GM18861 (cell line): ENCODE measurements at regions not wholly inside any gene's neighbourhood (a gene's known extent, or its start where the extent isn't known, plus 50 kb on each side); places are given as distances from the start of the nearest gene placed in this dataset.
"Not testable (repeated sequence)": the region's sequence is repeated elsewhere in the genome, so short reads cannot be mapped to it uniquely, and the experiment has no call there.

Experiments used
- ATAC-seq: cut with Tn5 transposase; IDR thresholded peaks from one replicate; pipeline ENCODE4 v1.9.1; 2021; ENCODE audit not compliant: unreplicated experiment

GRCh38 chr13:80083853-80084676, 256.9 kb downstream of the SPRY2 start:
- no peak for ATAC-seq

DNA sequence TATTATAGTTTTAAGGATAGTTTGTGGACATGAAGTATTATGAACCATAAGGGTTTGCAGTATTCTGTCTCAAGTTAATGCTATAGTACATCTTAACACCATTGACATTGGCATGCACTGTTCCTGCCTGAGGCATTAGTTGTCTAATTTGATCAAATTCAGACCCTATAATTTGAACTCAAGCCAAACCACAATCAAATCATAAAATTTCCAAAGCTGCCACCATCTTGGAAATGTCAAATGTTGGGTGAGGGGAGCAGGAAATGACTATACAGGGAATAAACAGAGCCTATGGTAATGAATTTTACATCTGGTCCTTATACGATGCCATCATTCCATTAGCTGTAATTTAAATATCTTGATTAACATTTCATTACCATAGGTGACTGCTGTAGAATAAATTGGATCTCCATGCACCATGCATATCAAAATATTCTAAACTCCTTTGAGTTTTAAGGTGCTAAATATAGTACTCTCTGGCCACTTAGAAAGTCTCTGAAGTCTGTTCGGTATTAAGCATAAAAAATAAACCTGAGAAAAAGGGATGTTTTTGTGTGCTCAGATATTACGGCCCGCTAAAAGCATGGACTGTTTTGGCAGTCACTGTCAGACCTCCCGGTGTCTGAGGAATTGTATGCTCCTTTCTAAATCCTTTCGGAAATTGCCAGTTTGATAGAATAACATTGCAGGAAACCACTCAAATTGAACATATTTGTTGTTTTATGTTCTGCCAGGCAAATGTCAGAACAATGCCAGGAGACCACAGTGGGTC, 257.7 kb downstream of the SPRY2 start:
- no peak for ATAC-seq

GRCh38 chr13:80082396-80083080, 258.4 kb downstream of the SPRY2 start:
- no peak for ATAC-seq

- no peak for ATAC-seq
Observed at GRCh38 chr13:80074811-80075210, 266.1 kb downstream of the SPRY2 start.

- no peak for ATAC-seq
Observed at GRCh38 chr13:80074143-80074752, 266.7 kb downstream of the SPRY2 start.

- ATAC-seq, result no peak
Observed at GRCh38 chr13:80072231-80072630, 268.7 kb downstream of the SPRY2 start.

DNA sequence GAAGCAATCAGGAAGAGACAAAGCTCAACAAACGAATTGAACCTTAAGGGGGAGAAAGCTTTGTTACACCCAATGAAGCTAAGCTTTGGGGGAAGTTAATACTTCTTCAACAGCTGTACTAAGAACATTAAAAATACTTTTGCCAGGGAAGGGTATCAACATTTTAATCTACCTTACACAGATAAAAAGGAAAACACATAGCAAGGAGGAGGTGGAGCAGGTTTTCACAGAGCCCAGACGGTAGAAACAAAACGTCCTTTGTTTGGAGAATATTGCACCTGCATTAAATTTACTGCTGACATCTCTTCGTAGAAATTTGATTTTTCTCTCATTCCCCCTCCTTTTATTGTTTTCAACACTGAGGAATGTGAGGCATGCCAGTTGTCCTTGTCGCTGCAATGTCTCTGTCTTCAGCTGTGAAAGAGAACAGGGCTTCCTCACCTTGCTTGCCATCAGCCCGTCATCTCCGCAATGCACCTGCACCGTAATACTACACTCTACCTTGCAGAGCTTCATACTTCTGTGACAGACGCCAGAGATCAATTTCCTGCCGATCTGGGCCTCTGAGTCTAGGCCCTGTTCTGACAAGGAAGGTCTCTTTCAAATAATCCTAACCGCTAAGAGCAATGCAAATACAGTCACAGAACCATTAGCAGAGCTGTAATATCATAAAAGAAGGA, 270.8 kb downstream of the SPRY2 start:
- ATAC-seq, result no peak

- ATAC-seq, result no peak
Observed at GRCh38 chr13:80069374-80069773, 271.6 kb downstream of the SPRY2 start.

DNA sequence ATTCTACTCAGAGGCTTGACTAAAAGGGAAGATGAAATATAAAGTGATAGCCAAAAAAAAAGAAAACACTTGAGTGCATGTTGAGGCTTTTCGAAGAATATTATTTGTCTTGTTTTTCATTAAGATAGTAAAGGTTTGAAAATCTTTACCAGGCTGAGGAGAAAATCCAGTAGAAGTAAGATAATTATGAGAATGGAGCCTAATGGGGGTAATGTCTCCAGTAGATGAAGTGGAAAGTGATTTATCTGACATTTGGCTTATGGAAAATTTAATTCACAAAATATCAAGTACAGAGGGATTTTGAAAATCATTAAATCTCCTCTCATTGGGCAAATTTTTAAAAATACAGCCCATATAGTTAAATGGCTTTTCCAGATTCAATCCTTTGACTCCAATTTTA, 274.9 kb downstream of the SPRY2 start:
- no peak for ATAC-seq

DNA sequence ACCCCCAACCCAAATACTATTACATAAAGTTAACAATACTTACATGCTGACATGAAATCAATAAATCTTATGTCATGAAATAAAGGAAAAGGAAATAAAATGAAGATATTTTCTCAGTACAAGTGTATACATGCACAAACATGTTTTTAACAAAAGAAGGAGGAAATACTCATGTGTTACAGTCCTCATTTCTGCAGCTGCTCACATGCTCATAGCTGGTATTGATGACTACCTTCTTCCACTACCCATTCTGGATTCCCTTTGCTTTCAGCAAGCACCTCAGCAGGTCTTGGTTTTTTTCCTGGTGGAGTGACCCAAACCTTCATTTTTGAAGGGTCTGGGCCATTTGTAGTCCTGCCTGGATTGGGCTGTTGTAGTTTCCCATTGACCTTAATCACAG, 278.5 kb downstream of the SPRY2 start:
- not testable (repeated sequence) for ATAC-seq

- ATAC-seq, result no peak
Observed at GRCh38 chr13:80059789-80060188, 281.1 kb downstream of the SPRY2 start.

DNA sequence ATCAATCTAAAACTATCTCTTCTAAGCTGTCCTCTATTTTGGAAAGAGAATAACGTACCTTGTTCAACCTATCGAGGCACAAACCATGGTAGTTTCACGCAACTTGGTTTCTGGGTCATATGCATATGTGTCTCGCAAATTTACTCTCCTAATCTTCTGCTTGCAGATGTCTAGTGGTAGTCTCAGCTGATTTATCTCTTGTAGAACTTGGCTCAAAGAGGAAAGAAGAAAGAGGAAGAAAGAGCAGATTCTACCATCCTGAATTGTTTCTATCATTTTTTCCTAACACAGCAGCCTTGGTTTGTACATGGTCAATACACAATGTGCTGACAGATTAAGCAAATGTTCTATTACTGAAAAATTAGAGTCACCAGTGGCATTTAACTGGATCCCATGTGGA, 282.3 kb downstream of the SPRY2 start:
- ATAC-seq, result no peak

GRCh38 chr13:80055847-80056246, 285.1 kb downstream of the SPRY2 start:
- ATAC-seq, result no peak

- ATAC-seq, result no peak
Observed at GRCh38 chr13:80054806-80055205, 286.1 kb downstream of the SPRY2 start.

- no peak for ATAC-seq
Observed at GRCh38 chr13:80052286-80052685, 288.6 kb downstream of the SPRY2 start.

DNA sequence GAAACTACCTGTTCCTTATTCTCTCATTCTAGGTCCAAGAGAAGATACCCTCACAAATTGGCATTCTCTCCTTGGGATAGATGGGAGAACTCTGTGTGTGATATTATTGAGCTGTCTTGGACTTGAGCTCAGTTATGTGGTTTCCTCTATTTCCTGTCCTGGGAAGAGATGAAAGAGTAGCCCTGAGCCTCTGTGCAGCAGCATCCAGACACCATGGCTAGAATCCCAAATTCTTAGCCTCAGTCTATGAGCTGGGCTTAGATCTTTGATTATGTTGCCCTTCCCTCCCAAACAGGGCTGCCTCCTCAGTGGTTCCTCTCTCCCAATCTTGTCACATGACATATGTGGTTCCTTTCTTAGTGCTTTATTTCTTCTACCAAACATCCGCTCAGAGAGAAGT, 290.7 kb downstream of the SPRY2 start:
- ATAC-seq, result no peak

DNA sequence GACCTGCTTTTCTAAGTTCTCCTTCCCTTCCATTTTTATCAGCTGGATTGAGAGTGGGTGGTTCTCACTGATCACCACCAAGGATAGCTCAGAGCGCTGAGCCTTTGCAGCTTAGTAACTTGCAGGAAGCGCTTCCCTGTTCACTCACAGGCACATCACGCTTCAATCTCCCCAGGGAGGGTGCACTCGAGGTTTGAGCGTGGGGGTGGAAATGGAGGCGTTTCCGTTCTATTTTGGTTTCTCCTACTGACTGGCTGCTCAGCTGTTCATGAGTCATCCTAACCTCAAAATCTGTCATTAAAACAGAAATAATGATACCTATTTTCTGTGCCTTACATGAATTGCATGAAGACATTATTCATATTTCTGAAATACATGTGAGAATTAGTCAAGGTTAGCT, 292.1 kb downstream of the SPRY2 start:
- peak; percentile 98 for ATAC-seq

- ATAC-seq, result no peak
Observed at GRCh38 chr13:80048030-80048429, 292.9 kb downstream of the SPRY2 start.

DNA sequence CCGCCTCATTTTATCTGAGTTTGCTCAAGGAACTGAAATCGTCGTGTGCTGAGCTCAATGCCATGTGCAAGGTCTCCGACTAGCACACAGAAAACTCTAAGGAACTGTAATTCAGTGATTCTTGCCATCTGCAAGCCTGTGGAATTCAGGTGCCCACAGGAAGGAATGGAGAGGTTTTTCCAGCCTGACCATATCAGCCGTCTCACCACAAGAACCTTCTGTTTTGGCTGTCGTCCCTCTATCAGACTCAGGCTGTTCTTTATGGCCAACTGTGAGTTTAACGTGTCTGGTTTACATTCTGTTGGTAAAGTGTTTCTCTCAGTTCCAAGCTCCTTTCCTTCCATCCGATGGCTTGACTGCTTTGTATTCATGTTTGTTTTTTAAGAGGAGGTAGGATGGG, 293.5 kb downstream of the SPRY2 start:
- ATAC-seq, result no peak

GRCh38 chr13:80040981-80041317, 300.0 kb downstream of the SPRY2 start:
- ATAC-seq, result no peak
